Esophagus muscularis mucosa (tissue), 4 donors: ENCODE measurements at regions not wholly inside any gene's neighbourhood (a gene's known extent, or its start where the extent isn't known, plus 50 kb on each side); places are given as distances from the start of the nearest gene placed in this dataset.
"Not testable (repeated sequence)": the region's sequence is repeated elsewhere in the genome, so short reads cannot be mapped to it uniquely, and the experiment has no call there.

Experiments
- CTCF ChIP-seq, 3 experiments: fragments of 200-600 bp in 2 of 3; fragments of 450-650 bp in 1 of 3; sonication (generic) in 2 of 3; IDR thresholded peaks; one replicate each; pipeline ENCODE4 v1.5.1; 2017 to 2019; ENCODE audit warnings: antibody characterized with exemption in 3 of 3, mild to moderate bottlenecking in 2 of 3, moderate library complexity in 1 of 3
- EP300 ChIP-seq: sonication (generic); formaldehyde crosslinking; IDR thresholded peaks from one replicate; pipeline ENCODE4 v1.6.1; 2017; ENCODE audit warnings: antibody characterized with exemption
- POLR2A ChIP-seq: fragments of 450-650 bp; IDR thresholded peaks from one replicate; pipeline ENCODE4 v1.6.1; 2017; ENCODE audit warnings: antibody characterized with exemption, moderate library complexity, mild to moderate bottlenecking, low read depth
- POLR2AphosphoS5 ChIP-seq, 2 donors: sonication (generic); formaldehyde crosslinking; IDR thresholded peaks; one replicate each; pipeline ENCODE4 v1.6.1; 2017; ENCODE audit warnings: antibody characterized with exemption in 2 of 2

GRCh38 chr2:242130682-242131081 lies 261.2 kb downstream of the RTP5 start:
- TF ChIP-seq POLR2A; EP300; CTCF (IDR thresholded peaks at IDR 0.05); POLR2AphosphoS5 (IDR thresholded peaks at IDR 0.05): not testable (repeated sequence)
